Type B pancreatic cell (in vitro differentiated cells): ENCODE measurements at regions not wholly inside any gene's neighbourhood (a gene's known extent, or its start where the extent isn't known, plus 50 kb on each side); places are given as distances from the start of the nearest gene placed in this dataset.

Source experiments
- DNase-seq: peaks from one replicate; pipeline ENCODE4 v3.0.0; 2021; ENCODE audit warnings: mixed read lengths; ENCODE audit not compliant: unreplicated experiment; ENCODE audit errors: extremely low spot score
- H3K27ac Mint-ChIP-seq: 2 replicates; pipeline ENCODE4 v1.8.0; 2021; ENCODE audit warnings: mild to moderate bottlenecking, mixed read lengths
- H3K27me3 Mint-ChIP-seq: 2 replicates; pipeline ENCODE4 v1.8.0; 2021; ENCODE audit warnings: mixed read lengths
- H3K36me3 Mint-ChIP-seq: 2 replicates; pipeline ENCODE4 v1.8.0; 2021; ENCODE audit warnings: mixed read lengths
- H3K4me1 Mint-ChIP-seq: one replicate; pipeline ENCODE4 v1.8.0; 2021; ENCODE audit warnings: mixed read lengths; ENCODE audit not compliant: unreplicated experiment
- H3K4me3 Mint-ChIP-seq: 2 replicates; pipeline ENCODE4 v1.8.0; 2021; ENCODE audit warnings: mild to moderate bottlenecking, mixed read lengths
- H3K9me3 Mint-ChIP-seq: 2 replicates; pipeline ENCODE4 v1.8.0; 2021; ENCODE audit warnings: mixed read lengths
- TF ChIP-seq, protein P1 (sequence below): fragments of 200-600 bp; sonication (generic); conservative IDR thresholded peaks from 2 replicates; pipeline ENCODE4 v1.5.0; 2021; ENCODE audit warnings: antibody characterized with exemption, mild to moderate bottlenecking

DNA sequence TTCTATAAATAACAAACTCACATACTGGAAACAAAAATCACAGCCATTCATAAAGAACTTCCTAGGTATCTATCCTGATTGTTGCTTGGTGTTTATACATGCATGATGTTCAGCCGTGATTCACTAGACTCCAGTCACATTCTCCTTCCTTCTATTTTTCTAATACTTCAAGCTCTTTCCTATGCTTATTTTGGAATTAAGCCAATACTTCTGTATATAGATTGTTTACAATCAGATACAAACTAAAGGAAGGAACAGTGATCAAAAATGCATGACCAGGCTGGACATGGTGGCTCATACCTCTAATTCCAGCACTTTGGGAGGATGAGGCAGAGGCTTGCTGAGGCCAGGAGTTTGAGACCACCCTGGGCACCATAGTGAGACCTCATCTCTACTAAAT, 377.5 kb upstream of the IRAK1BP1 start:
- H3K9me3 Mint-ChIP-seq = no peaks in the 10 kb centered on the region
- H3K27ac Mint-ChIP-seq = no peak overlapping the region
- no peaks in the 10 kb centered on the region for H3K27me3 Mint-ChIP-seq
- DNase-seq = no peak
- no peaks in the 10 kb centered on the region for H3K4me1 Mint-ChIP-seq
- no peaks in the 10 kb centered on the region for H3K36me3 Mint-ChIP-seq
- TF ChIP-seq, protein P1, sequence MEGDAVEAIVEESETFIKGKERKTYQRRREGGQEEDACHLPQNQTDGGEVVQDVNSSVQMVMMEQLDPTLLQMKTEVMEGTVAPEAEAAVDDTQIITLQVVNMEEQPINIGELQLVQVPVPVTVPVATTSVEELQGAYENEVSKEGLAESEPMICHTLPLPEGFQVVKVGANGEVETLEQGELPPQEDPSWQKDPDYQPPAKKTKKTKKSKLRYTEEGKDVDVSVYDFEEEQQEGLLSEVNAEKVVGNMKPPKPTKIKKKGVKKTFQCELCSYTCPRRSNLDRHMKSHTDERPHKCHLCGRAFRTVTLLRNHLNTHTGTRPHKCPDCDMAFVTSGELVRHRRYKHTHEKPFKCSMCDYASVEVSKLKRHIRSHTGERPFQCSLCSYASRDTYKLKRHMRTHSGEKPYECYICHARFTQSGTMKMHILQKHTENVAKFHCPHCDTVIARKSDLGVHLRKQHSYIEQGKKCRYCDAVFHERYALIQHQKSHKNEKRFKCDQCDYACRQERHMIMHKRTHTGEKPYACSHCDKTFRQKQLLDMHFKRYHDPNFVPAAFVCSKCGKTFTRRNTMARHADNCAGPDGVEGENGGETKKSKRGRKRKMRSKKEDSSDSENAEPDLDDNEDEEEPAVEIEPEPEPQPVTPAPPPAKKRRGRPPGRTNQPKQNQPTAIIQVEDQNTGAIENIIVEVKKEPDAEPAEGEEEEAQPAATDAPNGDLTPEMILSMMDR = no peak
- H3K4me3 Mint-ChIP-seq = no peak overlapping the region

DNA sequence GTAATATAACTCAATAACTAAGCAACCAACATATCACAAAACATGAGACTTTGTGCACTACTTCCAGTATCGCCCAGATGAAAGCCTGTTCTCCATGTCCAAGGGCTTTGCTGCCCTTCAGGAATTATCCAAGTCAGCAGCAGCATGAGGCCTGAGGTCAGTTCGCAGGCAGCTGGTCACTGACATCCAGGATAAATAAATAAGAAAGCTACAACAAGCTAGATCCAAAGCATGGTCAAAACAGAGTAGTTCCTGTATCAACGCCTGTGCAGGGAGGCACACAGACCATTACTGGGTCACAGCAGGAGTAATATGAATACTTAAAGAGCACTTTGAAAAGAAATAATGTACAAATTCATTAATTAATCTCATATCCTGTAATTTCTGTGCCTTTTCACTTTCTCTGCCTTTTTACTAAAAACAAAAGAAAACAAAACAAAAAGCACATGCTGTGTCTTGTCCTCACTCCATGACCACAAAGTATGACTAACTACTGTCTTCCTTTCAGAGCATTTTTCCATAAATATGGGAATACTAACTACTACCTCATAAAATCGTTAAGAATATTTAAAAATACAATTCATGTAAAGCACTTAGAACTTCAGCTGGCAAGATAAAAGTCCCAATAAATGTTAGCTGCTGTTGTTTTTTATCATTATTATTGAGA, 374.9 kb upstream of the IRAK1BP1 start:
- H3K27me3 Mint-ChIP-seq = no peaks in the 10 kb centered on the region
- TF ChIP-seq, protein P1 = no peak
- H3K4me3 Mint-ChIP-seq = no peak overlapping the region
- no peaks in the 10 kb centered on the region for H3K36me3 Mint-ChIP-seq
- no peak overlapping the region for H3K27ac Mint-ChIP-seq
- no peaks in the 10 kb centered on the region for H3K4me1 Mint-ChIP-seq
- H3K9me3 Mint-ChIP-seq = no peaks in the 10 kb centered on the region
- no peak for DNase-seq

DNA sequence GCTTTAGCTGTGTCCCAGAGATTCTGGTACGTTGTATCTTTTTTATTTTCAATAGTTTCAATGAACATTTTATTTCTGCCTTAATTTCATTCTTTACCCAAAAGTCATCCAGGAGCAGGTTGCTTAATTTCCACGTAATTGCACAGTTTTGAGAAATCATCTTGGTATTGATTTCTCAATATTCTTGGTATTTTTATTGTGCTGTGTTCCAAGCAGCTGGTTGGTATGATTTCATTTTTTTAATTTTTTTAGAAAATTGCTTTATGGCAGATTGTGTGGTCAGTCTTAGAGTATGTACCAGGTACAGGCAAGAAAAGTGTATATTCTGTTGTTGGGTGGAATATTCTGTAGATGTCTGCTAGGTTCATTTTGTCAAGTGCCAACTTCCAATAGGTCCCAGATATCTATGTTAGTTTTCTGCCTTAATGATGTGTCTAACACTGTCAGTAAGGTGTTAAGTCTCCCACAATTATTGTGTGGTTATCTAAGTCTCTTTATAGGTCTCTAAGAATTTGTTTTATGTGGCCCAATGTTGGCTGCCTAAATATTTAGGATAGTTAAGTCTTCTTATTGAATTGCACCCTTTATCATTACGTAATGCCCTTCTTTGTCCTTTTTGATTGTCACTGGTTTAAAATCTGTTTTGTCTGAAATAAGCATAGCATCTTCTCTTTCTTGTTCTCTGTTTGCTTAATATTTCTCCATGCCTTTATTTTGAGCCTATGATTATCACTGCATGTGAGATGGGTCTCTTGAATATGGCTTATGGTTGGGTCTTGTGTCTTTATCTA, 366.9 kb upstream of the IRAK1BP1 start:
- Mint-ChIP-seq H3K27ac (no peak overlapping the region), H3K4me3 (no peak overlapping the region), H3K9me3 (no peaks in the 10 kb centered on the region), H3K27me3 (peaks cover 9% of the 10 kb centered on the region), H3K36me3 (no peaks in the 10 kb centered on the region), H3K4me1 (no peaks in the 10 kb centered on the region)
- no peak for DNase-seq
- TF ChIP-seq, protein P1 = no peak

DNA sequence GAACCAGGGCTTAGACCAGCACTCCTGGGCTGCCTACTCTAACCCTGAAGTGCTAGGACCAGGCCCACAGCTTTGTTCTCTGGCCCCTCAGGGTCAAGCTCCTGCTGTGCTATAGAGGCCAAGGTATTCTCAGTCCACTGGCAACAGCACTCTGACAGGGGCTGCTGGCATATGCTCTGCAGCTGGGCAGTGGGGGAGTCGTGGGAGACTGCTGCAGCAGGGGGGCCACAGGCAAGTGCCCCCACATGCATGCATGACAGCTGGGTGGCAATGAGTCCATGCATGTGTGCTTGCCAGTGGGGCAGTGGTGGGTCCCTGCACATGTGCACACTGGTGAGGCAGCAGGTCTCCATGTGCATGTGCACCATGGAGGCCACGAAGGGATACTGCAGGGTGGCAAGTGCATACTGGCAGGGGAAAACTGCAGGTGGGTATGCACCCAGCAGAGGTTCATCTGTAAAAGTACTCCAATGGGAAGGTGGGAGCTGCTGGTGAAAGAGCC, 364.9 kb upstream of the IRAK1BP1 start:
- Mint-ChIP-seq H3K27me3 (peaks cover 9% of the 10 kb centered on the region), H3K4me3 (no peak overlapping the region), H3K36me3 (no peaks in the 10 kb centered on the region), H3K4me1 (no peaks in the 10 kb centered on the region), H3K27ac (no peak overlapping the region), H3K9me3 (no peaks in the 10 kb centered on the region)
- no peak for DNase-seq
- TF ChIP-seq, protein P1 = no peak

DNA sequence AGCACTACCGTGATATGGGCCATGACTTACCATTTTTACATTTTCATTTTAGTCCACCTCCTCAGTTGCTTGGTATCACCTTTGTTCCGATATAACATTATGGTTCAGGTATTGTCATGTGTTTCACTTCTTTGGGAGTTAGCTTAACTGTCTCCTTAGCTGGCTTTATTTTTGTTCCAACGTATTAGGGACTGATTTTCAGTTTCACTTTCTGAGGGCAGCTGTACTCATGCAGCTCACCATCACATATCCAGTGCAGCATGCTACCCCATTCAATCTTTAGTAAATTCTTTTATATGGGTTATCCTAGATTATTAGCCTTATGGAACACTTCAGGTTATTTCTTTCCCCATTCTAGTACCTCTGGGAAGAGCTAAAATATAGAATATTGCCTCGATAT, 362.2 kb upstream of the IRAK1BP1 start:
- Mint-ChIP-seq H3K4me3 (no peak overlapping the region), H3K4me1 (no peaks in the 10 kb centered on the region), H3K27ac (no peak overlapping the region), H3K27me3 (no peaks in the 10 kb centered on the region), H3K36me3 (no peaks in the 10 kb centered on the region), H3K9me3 (no peaks in the 10 kb centered on the region)
- TF ChIP-seq, protein P1 = no peak
- no peak for DNase-seq
